Naive thymus-derived CD4-positive, alpha-beta T cell (primary cell): ENCODE measurements at regions not wholly inside any gene's neighbourhood (a gene's known extent, or its start where the extent isn't known, plus 50 kb on each side); places are given as distances from the start of the nearest gene placed in this dataset.

Source experiments
- ATAC-seq: fragments of 150-1000 bp; cut with Tn5 transposase; 2 replicates; pipeline ENCODE4 v1.10.0; 2021; ENCODE audit warnings: mild to moderate bottlenecking, moderate library complexity
- CTCF ChIA-PET: fragments of 350-600 bp; sonication (Branson Sonifier 250); formaldehyde crosslinking; loops from one replicate; lab custom pipeline; 2021; ENCODE audit warnings: antibody characterized with exemption; lab: Charles Lee
- POLR2A ChIA-PET: fragments of 350-600 bp; sonication (Branson Sonifier 250); formaldehyde crosslinking; loops from one replicate; lab custom pipeline; 2021; ENCODE audit warnings: antibody characterized with exemption, inconsistent platforms; lab: Charles Lee
- DNase-seq, 9 donors: peaks; one replicate each; pipeline versions ENCODE4 v3.0.0 to v3.0.0-alpha.2; 2020 to 2022; ENCODE audit warnings: mixed read lengths in 1 of 9
- H3K27ac ChIP-seq: one replicate; pipeline ENCODE4 v1.7.0; 2013; ENCODE audit warnings: mild to moderate bottlenecking, low read depth, low read length, moderate library complexity
- H3K27me3 ChIP-seq, 2 donors: one replicate each; pipeline ENCODE4 v1.7.0; 2013; ENCODE audit warnings: low read length in 2 of 2, mild to moderate bottlenecking in 2 of 2, moderate library complexity in 2 of 2; ENCODE audit not compliant: control insufficient read depth in 2 of 2, insufficient read depth in 2 of 2
- H3K36me3 ChIP-seq, 3 experiments: 1 replicate in 2 of 3; 2 replicates in 1 of 3; pipeline ENCODE4 v1.7.0; 2013; ENCODE audit warnings: low read length in 3 of 3, mild to moderate bottlenecking in 3 of 3, moderate library complexity in 1 of 3; ENCODE audit not compliant: insufficient read depth in 3 of 3, control insufficient read depth in 2 of 3
- H3K4me1 ChIP-seq, 2 donors: one replicate each; pipeline ENCODE4 v1.7.0; 2013; ENCODE audit warnings: low read length in 2 of 2, mild to moderate bottlenecking in 2 of 2, moderate library complexity in 1 of 2; ENCODE audit not compliant: control insufficient read depth in 2 of 2, insufficient read depth in 2 of 2
- H3K4me3 ChIP-seq: 2 replicates; pipeline ENCODE4 v1.7.0; 2013; ENCODE audit warnings: mild to moderate bottlenecking, low read length
- H3K9me3 ChIP-seq, 3 experiments: 1 replicate in 2 of 3; 2 replicates in 1 of 3; pipeline ENCODE4 v1.7.0; 2013; ENCODE audit warnings: low read length in 3 of 3; ENCODE audit not compliant: control insufficient read depth in 2 of 3
- H3K27ac Mint-ChIP-seq, 9 donors: one replicate each; pipeline ENCODE4 v1.8.0; 2020 to 2022; ENCODE audit warnings: mixed read lengths in 9 of 9, mild to moderate bottlenecking in 8 of 9, moderate library complexity in 5 of 9, inconsistent platforms in 2 of 9
- H3K27me3 Mint-ChIP-seq, 5 donors: one replicate each; pipeline ENCODE4 v1.8.0; 2021 to 2022; ENCODE audit warnings: mixed read lengths in 5 of 5, mild to moderate bottlenecking in 1 of 5
- H3K36me3 Mint-ChIP-seq, 5 donors: one replicate each; pipeline ENCODE4 v1.8.0; 2020 to 2022; ENCODE audit warnings: mixed read lengths in 5 of 5, mild to moderate bottlenecking in 3 of 5, inconsistent platforms in 1 of 5
- H3K4me1 Mint-ChIP-seq, 7 donors: one replicate each; pipeline ENCODE4 v1.8.0; 2020 to 2022; ENCODE audit warnings: mixed read lengths in 7 of 7, mild to moderate bottlenecking in 3 of 7, inconsistent platforms in 1 of 7
- H3K4me3 Mint-ChIP-seq, 10 donors: one replicate each; pipeline ENCODE4 v1.8.0; 2020 to 2022; ENCODE audit warnings: mild to moderate bottlenecking in 10 of 10, mixed read lengths in 10 of 10, moderate library complexity in 6 of 10, inconsistent platforms in 2 of 10
- H3K9me3 Mint-ChIP-seq, 11 donors: one replicate each; pipeline ENCODE4 v1.8.0; 2020 to 2022; ENCODE audit warnings: mixed read lengths in 11 of 11, mild to moderate bottlenecking in 4 of 11, inconsistent platforms in 1 of 11, moderate library complexity in 1 of 11
- intact Hi-C, 2 donors: fragments of 100-400 bp; cut with micrococcal nuclease; formaldehyde crosslinking; loops; one replicate each; pipeline ENCODE4 v1.15.1; 2023

- H3K9me3 Mint-ChIP-seq = peaks cover 0 to 5% (median under 1%) of the 10 kb centered on the region in 11 donors
- DNase-seq (no peak), ATAC-seq (no peak)
- H3K4me3 Mint-ChIP-seq = no peak overlapping the region
- H3K9me3 ChIP-seq = no peaks in the 10 kb centered on the region
- peaks cover 0 to 3% (median 0%) of the 10 kb centered on the region in 5 donors for H3K27me3 Mint-ChIP-seq
- no peaks in the 10 kb centered on the region for H3K36me3 ChIP-seq
- peaks cover 0 to 7% (median 0%) of the 10 kb centered on the region in 5 donors for H3K36me3 Mint-ChIP-seq
- H3K27me3 ChIP-seq = no peaks in the 10 kb centered on the region
- H3K27ac ChIP-seq = no peak overlapping the region
- intact Hi-C loops = no loop called here
- H3K4me3 ChIP-seq = no peak overlapping the region
- ChIA-PET POLR2A (no interaction called here), CTCF (no interaction called here)
- peaks cover 0 to 1% (median 0%) of the 10 kb centered on the region in 7 donors for H3K4me1 Mint-ChIP-seq
- no peaks in the 10 kb centered on the region for H3K4me1 ChIP-seq
- no peak overlapping the region for H3K27ac Mint-ChIP-seq
Observed at GRCh38 chr16:87134628-87134995, 182.6 kb downstream of the C16orf95 start.

GRCh38 chr16:87135246-87136030 is 181.8 kb downstream of the C16orf95 start:
- intact Hi-C loops = no loop called here
- Histone ChIP-seq H3K4me3 (no peak overlapping the region), H3K27me3 (no peaks in the 10 kb centered on the region), H3K4me1 (no peaks in the 10 kb centered on the region), H3K36me3 (no peaks in the 10 kb centered on the region), H3K9me3 (no peaks in the 10 kb centered on the region), H3K27ac (no peak overlapping the region)
- ATAC-seq (no peak), DNase-seq (no peak)
- H3K4me3 Mint-ChIP-seq = no peak overlapping the region
- peaks cover 0 to 3% (median 0%) of the 10 kb centered on the region in 5 donors for H3K27me3 Mint-ChIP-seq
- POLR2A ChIA-PET = no interaction called here
- H3K9me3 Mint-ChIP-seq = peaks cover 0 to 5% (median 0%) of the 10 kb centered on the region in 11 donors
- peaks cover 0 to 1% (median 0%) of the 10 kb centered on the region in 7 donors for H3K4me1 Mint-ChIP-seq
- no peak overlapping the region for H3K27ac Mint-ChIP-seq
- peaks cover 0 to 7% (median 0%) of the 10 kb centered on the region in 5 donors for H3K36me3 Mint-ChIP-seq
- CTCF ChIA-PET = no interaction called here

GRCh38 chr16:87138316-87138715 is 178.9 kb downstream of the C16orf95 start:
- H3K9me3 ChIP-seq = no peaks in the 10 kb centered on the region
- no peaks in the 10 kb centered on the region for H3K4me1 ChIP-seq
- no peak for DNase-seq
- ChIA-PET CTCF (interaction anchor here (0.5 kb wide), 1 partner anchor 80 kb away, joined by 3 read pairs; no protein-coding TSS in a partner anchor), POLR2A (no interaction called here)
- no peak for ATAC-seq
- Mint-ChIP-seq H3K27me3 (peaks cover 0 to 3% (median 0%) of the 10 kb centered on the region in 5 donors), H3K4me3 (no peak overlapping the region), H3K36me3 (peaks cover 0 to 7% (median 0%) of the 10 kb centered on the region in 5 donors), H3K9me3 (peaks cover 0 to 5% (median 0%) of the 10 kb centered on the region in 11 donors), H3K27ac (no peak overlapping the region), H3K4me1 (peaks cover 0 to 1% (median 0%) of the 10 kb centered on the region in 7 donors)
- no peak overlapping the region for H3K4me3 ChIP-seq
- no peak overlapping the region for H3K27ac ChIP-seq
- intact Hi-C loops = no loop called here
- no peaks in the 10 kb centered on the region for H3K27me3 ChIP-seq
- no peaks in the 10 kb centered on the region for H3K36me3 ChIP-seq

GRCh38 chr16:87138738-87139267 is 178.4 kb downstream of the C16orf95 start:
- Histone ChIP-seq H3K4me1 (no peaks in the 10 kb centered on the region), H3K9me3 (no peaks in the 10 kb centered on the region), H3K36me3 (no peaks in the 10 kb centered on the region), H3K27ac (no peak overlapping the region), H3K4me3 (no peak overlapping the region), H3K27me3 (no peaks in the 10 kb centered on the region)
- ChIA-PET CTCF (interaction anchor here (0.5 kb wide), 1 partner anchor 79 kb away, joined by 3 read pairs; no protein-coding TSS in a partner anchor), POLR2A (no interaction called here)
- DNase-seq (no peak), ATAC-seq (no peak)
- intact Hi-C loops = no loop called here
- no peak overlapping the region for H3K4me3 Mint-ChIP-seq
- peaks cover 0 to 7% (median 0%) of the 10 kb centered on the region in 5 donors for H3K36me3 Mint-ChIP-seq
- peaks cover 0 to 3% (median 0%) of the 10 kb centered on the region in 5 donors for H3K27me3 Mint-ChIP-seq
- peaks cover 0 to 1% (median 0%) of the 10 kb centered on the region in 7 donors for H3K4me1 Mint-ChIP-seq
- H3K9me3 Mint-ChIP-seq = peaks cover 0 to 5% (median 0%) of the 10 kb centered on the region in 11 donors
- no peak overlapping the region for H3K27ac Mint-ChIP-seq

GRCh38 chr16:87140211-87141200 is 176.7 kb downstream of the C16orf95 start:
- Histone ChIP-seq H3K27ac (no peak overlapping the region), H3K9me3 (no peaks in the 10 kb centered on the region), H3K36me3 (no peaks in the 10 kb centered on the region), H3K4me3 (no peak overlapping the region), H3K4me1 (no peaks in the 10 kb centered on the region), H3K27me3 (no peaks in the 10 kb centered on the region)
- no peak overlapping the region for H3K4me3 Mint-ChIP-seq
- no peaks in the 10 kb centered on the region for H3K4me1 Mint-ChIP-seq
- DNase-seq (no peak), ATAC-seq (no peak)
- peaks cover 0 to 9% (median 1%) of the 10 kb centered on the region in 11 donors for H3K9me3 Mint-ChIP-seq
- peaks cover 0 to 3% (median 0%) of the 10 kb centered on the region in 5 donors for H3K27me3 Mint-ChIP-seq
- no peak overlapping the region for H3K27ac Mint-ChIP-seq
- ChIA-PET POLR2A (no interaction called here), CTCF (no interaction called here)
- intact Hi-C loops = loop anchor here in 1 of 2 donors (10.0 kb wide), 1 partner anchor 56 kb away; no protein-coding TSS in a partner anchor
- H3K36me3 Mint-ChIP-seq = peaks cover 0 to 7% (median 0%) of the 10 kb centered on the region in 5 donors

GRCh38 chr16:87141402-87141801 is 175.8 kb downstream of the C16orf95 start:
- Histone ChIP-seq H3K27me3 (no peaks in the 10 kb centered on the region), H3K4me1 (no peaks in the 10 kb centered on the region), H3K36me3 (no peaks in the 10 kb centered on the region), H3K9me3 (no peaks in the 10 kb centered on the region), H3K27ac (no peak overlapping the region), H3K4me3 (no peak overlapping the region)
- Mint-ChIP-seq H3K4me3 (no peak overlapping the region), H3K27me3 (no peaks in the 10 kb centered on the region), H3K36me3 (peaks cover 0 to 4% (median 0%) of the 10 kb centered on the region in 5 donors), H3K4me1 (no peaks in the 10 kb centered on the region), H3K9me3 (peaks cover 0 to 6% (median 0%) of the 10 kb centered on the region in 11 donors), H3K27ac (no peak overlapping the region)
- intact Hi-C loops = loop anchor here in 1 of 2 donors (10.0 kb wide), 1 partner anchor 57 kb away; no protein-coding TSS in a partner anchor
- CTCF ChIA-PET = no interaction called here
- DNase-seq = no peak
- POLR2A ChIA-PET = no interaction called here
- ATAC-seq = no peak
